G401 (cell line): ENCODE measurements at regions not wholly inside any gene's neighbourhood (a gene's known extent, or its start where the extent isn't known, plus 50 kb on each side); places are given as distances from the start of the nearest gene placed in this dataset.
A peak's percentile ranks its signal among the peaks of the same experiment; 100 is the strongest.

Experiments
- DNase-seq: peaks from one replicate; pipeline ENCODE4 v3.0.0-alpha.2; 2015; ENCODE audit warnings: low spot score
- in situ Hi-C: cut with HindIII; loops from 2 replicates; pipeline ENCODE4 v1.10.0; 2016; ENCODE audit warnings: low sequenced_read_pairs, mixed read lengths

- in situ Hi-C loops: no loop called here
- no peak for DNase-seq
Observed at GRCh38 chr4:123081971-123082370, 159.6 kb upstream of the NUDT6 start.

- in situ Hi-C loops: no loop called here
- no peak for DNase-seq
Observed at GRCh38 chr4:123083646-123084045, 161.2 kb upstream of the NUDT6 start.

- in situ Hi-C loops: no loop called here
Observed at GRCh38 chr4:123088501-123088900, 166.1 kb upstream of the NUDT6 start.

GRCh38 chr4:123090886-123091285, 168.5 kb upstream of the NUDT6 start:
- no peak for DNase-seq
- in situ Hi-C loops: no loop called here

More at GRCh38 chr4:123088501-123088900, 166.1 kb upstream of the NUDT6 start:
- DNase-seq: no peak

GRCh38 chr4:123092586-123092985, 170.2 kb upstream of the NUDT6 start:
- DNase-seq: no peak
- in situ Hi-C loops: no loop called here

- in situ Hi-C loops: no loop called here
- peak; percentile 56 for DNase-seq
Observed at GRCh38 chr4:123093236-123093635, 170.8 kb upstream of the NUDT6 start.

- no peak for DNase-seq
- in situ Hi-C loops: no loop called here
Observed at GRCh38 chr4:123096038-123096437, 173.6 kb upstream of the NUDT6 start.

- in situ Hi-C loops: no loop called here
- DNase-seq: peak; percentile 51
Observed at GRCh38 chr4:123102897-123103471, 180.6 kb upstream of the NUDT6 start.

GRCh38 chr4:123104310-123105025, 182.1 kb upstream of the NUDT6 start:
- no peak for DNase-seq
- in situ Hi-C loops: no loop called here

GRCh38 chr4:123105026-123105420, 182.6 kb upstream of the NUDT6 start:
- in situ Hi-C loops: no loop called here
- DNase-seq: no peak

GRCh38 chr4:123106747-123107146, 184.3 kb upstream of the NUDT6 start:
- in situ Hi-C loops: no loop called here
- DNase-seq: no peak

GRCh38 chr4:123107444-123108252, 185.3 kb upstream of the NUDT6 start:
- DNase-seq: no peak
- in situ Hi-C loops: no loop called here

- in situ Hi-C loops: no loop called here
- no peak for DNase-seq
Observed at GRCh38 chr4:123109139-123109538, 186.7 kb upstream of the NUDT6 start.

- no peak for DNase-seq
- in situ Hi-C loops: no loop called here
Observed at GRCh38 chr4:123110147-123110546, 187.8 kb upstream of the NUDT6 start.

- no peak for DNase-seq
- in situ Hi-C loops: no loop called here
Observed at GRCh38 chr4:123110685-123111084, 188.3 kb upstream of the NUDT6 start.

GRCh38 chr4:123113155-123113554, 190.8 kb upstream of the NUDT6 start:
- no peak for DNase-seq
- in situ Hi-C loops: no loop called here

GRCh38 chr4:123114084-123114914, 191.9 kb upstream of the NUDT6 start:
- DNase-seq: no peak
- in situ Hi-C loops: no loop called here

- in situ Hi-C loops: no loop called here
- DNase-seq: no peak
Observed at GRCh38 chr4:123114915-123115756, 192.7 kb upstream of the NUDT6 start.

- no peak for DNase-seq
- in situ Hi-C loops: no loop called here
Observed at GRCh38 chr4:123116412-123116811, 194.0 kb upstream of the NUDT6 start.
